SK-N-SH (cell line): ENCODE measurements at regions not wholly inside any gene's neighbourhood (a gene's known extent, or its start where the extent isn't known, plus 50 kb on each side); places are given as distances from the start of the nearest gene placed in this dataset.

ENCODE experiments used
- CTCF ChIA-PET: fragments of 300-600, 350-600 bp; formaldehyde crosslinking; extraction: SDS; loops from one replicate; lab custom pipeline; 2021; lab: Yijun Ruan, JAX
- POLR2A ChIA-PET: fragments of 350-600 bp; sonication (Branson Sonifier 250); formaldehyde crosslinking; extraction: SDS; loops from one replicate; lab custom pipeline; 2020; ENCODE audit warnings: antibody characterized with exemption, inconsistent platforms; lab: Yijun Ruan, JAX
- DNase-seq: peaks from one replicate; pipeline ENCODE4 v3.0.0; 2012
- H2AFZ ChIP-seq: fragments of 200-600 bp; sonication (generic); 2 replicates; pipeline ENCODE4 v1.8.1; 2016; ENCODE audit warnings: antibody characterized with exemption, mild to moderate bottlenecking, low read depth
- H3F3A ChIP-seq: fragments of 200-600 bp; sonication (generic); replicated peaks from 2 replicates; pipeline ENCODE3; 2016; ENCODE audit warnings: antibody characterized with exemption, mild to moderate bottlenecking; ENCODE audit not compliant: insufficient read depth
- H3K27ac ChIP-seq, 2 experiments: fragments of 200-500 bp in 1 of 2; fragments of 200-600 bp in 1 of 2; sonication (Bioruptor generic) in 1 of 2; sonication (generic), shearing (Covaris generic) in 1 of 2; 2 replicates each; pipeline versions ENCODE4 v1.5.1 to v1.6.1; 2014 to 2016; ENCODE audit warnings: low read depth in 2 of 2, inconsistent platforms in 1 of 2, low read length in 1 of 2, mild to moderate bottlenecking in 1 of 2, mixed read lengths in 1 of 2
- H3K27me3 ChIP-seq: fragments of 200-600 bp; sonication (generic), shearing (Covaris generic); 2 replicates; pipeline ENCODE4 v1.6.1; 2016; ENCODE audit warnings: mixed run types; ENCODE audit not compliant: insufficient read depth
- H3K36me3 ChIP-seq, 2 experiments: fragments of 200-500 bp in 1 of 2; fragments of 200-600 bp in 1 of 2; sonication (Bioruptor generic) in 1 of 2; sonication (generic) in 1 of 2; replicated peaks in 1 of 2; 2 replicates each; pipeline versions ENCODE3 to v1.5.1; 2014 to 2016; ENCODE audit warnings: low read length in 1 of 2, mild to moderate bottlenecking in 1 of 2; ENCODE audit not compliant: insufficient read depth in 2 of 2, control insufficient read depth in 1 of 2
- H3K4me1 ChIP-seq, 2 experiments: fragments of 200-500 bp in 1 of 2; fragments of 200-600 bp in 1 of 2; sonication (Bioruptor generic) in 1 of 2; sonication (generic), shearing (Covaris generic) in 1 of 2; 2 replicates each; pipeline versions ENCODE4 v1.5.1 to v1.6.1; 2014 to 2016; ENCODE audit warnings: low read depth in 1 of 2, low read length in 1 of 2, mixed run types in 1 of 2; ENCODE audit not compliant: insufficient read depth in 2 of 2, control insufficient read depth in 1 of 2
- H3K4me2 ChIP-seq: fragments of 200-600 bp; sonication (generic), shearing (Covaris generic); 2 replicates; pipeline ENCODE4 v1.6.1; 2017; ENCODE audit warnings: mixed run types
- H3K4me3 ChIP-seq, 2 experiments: fragments of 200-500 bp in 1 of 2; fragments of 200-600 bp in 1 of 2; sonication (Bioruptor generic) in 1 of 2; sonication (generic), shearing (Covaris generic) in 1 of 2; 2 replicates each; pipeline versions ENCODE4 v1.5.1 to v1.8.1; 2014 to 2016; ENCODE audit warnings: low read depth in 2 of 2, inconsistent platforms in 1 of 2, low read length in 1 of 2, mild to moderate bottlenecking in 1 of 2, mixed read lengths in 1 of 2, moderate library complexity in 1 of 2
- H3K79me2 ChIP-seq: fragments of 200-600 bp; sonication (generic); 2 replicates; pipeline ENCODE4 v1.8.1; 2017; ENCODE audit warnings: mild to moderate bottlenecking; ENCODE audit not compliant: insufficient read depth
- H3K9ac ChIP-seq: fragments of 200-600 bp; sonication (generic); 2 replicates; pipeline ENCODE4 v1.6.1; 2017; ENCODE audit warnings: mixed run types
- H3K9me2 ChIP-seq: fragments of 200-600 bp; sonication (generic); 2 replicates; pipeline ENCODE4 v1.6.1; 2017; ENCODE audit warnings: mixed run types
- H3K9me3 ChIP-seq: fragments of 200-600 bp; sonication (generic); 2 replicates; pipeline ENCODE4 v1.6.1; 2017; ENCODE audit warnings: mixed run types, mild to moderate bottlenecking, moderate library complexity
- H4K20me1 ChIP-seq: fragments of 200-600 bp; sonication (generic); 2 replicates; pipeline ENCODE4 v1.6.1; 2017; ENCODE audit warnings: mild to moderate bottlenecking, mixed run types; ENCODE audit not compliant: insufficient read depth
- ELF1 ChIP-seq: IDR thresholded peaks from 2 replicates; pipeline ENCODE4 v1.4.0; 2012
- FOSL2 ChIP-seq: IDR thresholded peaks from 2 replicates; pipeline ENCODE4 v1.4.0; 2012; ENCODE audit warnings: low read depth, mild to moderate bottlenecking, moderate library complexity, borderline replicate concordance
- FOXJ3 ChIP-seq: sonication (generic); formaldehyde crosslinking; IDR thresholded peaks from 2 replicates; pipeline ENCODE4 v1.5.1; 2020; ENCODE audit warnings: mild to moderate bottlenecking, missing genetic modification reagents
- GABPA ChIP-seq: IDR thresholded peaks from 2 replicates; pipeline ENCODE4 v1.4.0; 2012; ENCODE audit warnings: low read depth, mild to moderate bottlenecking
- GATA2 ChIP-seq: sonication (generic); formaldehyde crosslinking; IDR thresholded peaks from 2 replicates; pipeline ENCODE4 v1.5.0; 2020; ENCODE audit warnings: mild to moderate bottlenecking, missing genetic modification reagents
- IRF3 ChIP-seq: fragments of 150-350 bp; IDR thresholded peaks from 2 replicates; pipeline ENCODE4 v1.6.1; 2016; ENCODE audit warnings: mild to moderate bottlenecking, low read depth, low read length
- POLR2AphosphoS5 ChIP-seq: IDR thresholded peaks from 2 replicates; pipeline ENCODE4 v1.6.1; 2012; ENCODE audit warnings: low read depth, low read length
- TAF1 ChIP-seq: IDR thresholded peaks from 2 replicates; pipeline ENCODE4 v1.6.1; 2012; ENCODE audit warnings: low read depth, mild to moderate bottlenecking, low read length, moderate library complexity, borderline replicate concordance
- TEAD4 ChIP-seq: IDR thresholded peaks from 2 replicates; pipeline ENCODE4 v1.4.0; 2012; ENCODE audit warnings: mild to moderate bottlenecking, borderline replicate concordance; ENCODE audit not compliant: insufficient read depth
- WGBS: methylation state at CpG from one replicate; pipeline ENCODE4 v1.1.6; 2017; ENCODE audit warnings: low lambda C conversion rate; 5-methylcytosine and 5-hydroxymethylcytosine counted together
- TF ChIP-seq, protein P1 (sequence below): IDR thresholded peaks from 2 replicates; pipeline ENCODE4 v1.6.1; 2012; ENCODE audit warnings: mild to moderate bottlenecking, low read depth, low read length, moderate library complexity

DNA sequence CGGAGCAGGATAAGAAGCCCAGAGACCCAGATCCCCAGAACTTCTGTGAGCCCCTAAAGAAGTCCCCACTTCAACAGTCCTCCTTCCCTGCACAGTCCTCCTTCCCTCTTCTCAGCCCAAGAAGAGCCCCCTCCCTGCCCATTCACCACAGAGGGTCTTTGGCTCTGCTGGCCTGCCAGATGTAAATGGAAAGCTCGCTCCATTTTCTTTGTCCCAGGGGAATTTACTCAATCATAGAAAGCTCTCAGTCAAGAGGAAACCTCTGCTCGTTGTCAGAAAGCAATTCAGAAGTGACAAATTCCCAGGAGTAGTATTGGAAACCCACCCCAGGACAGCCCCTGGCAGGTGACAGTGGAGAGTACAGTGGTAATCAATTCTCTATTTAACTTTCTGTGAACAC lies 105.5 kb upstream of the SMAD3 start:
- Histone ChIP-seq H4K20me1 (no peaks in the 10 kb centered on the region), H3K4me2 (no peak overlapping the region), H3F3A (no peaks in the 10 kb centered on the region), H3K9ac (no peak overlapping the region), H3K9me2 (no peaks in the 10 kb centered on the region), H2AFZ (no peak overlapping the region), H3K27me3 (no peaks in the 10 kb centered on the region)
- POLR2A ChIA-PET, result no interaction called here
- TF ChIP-seq, protein P1, sequence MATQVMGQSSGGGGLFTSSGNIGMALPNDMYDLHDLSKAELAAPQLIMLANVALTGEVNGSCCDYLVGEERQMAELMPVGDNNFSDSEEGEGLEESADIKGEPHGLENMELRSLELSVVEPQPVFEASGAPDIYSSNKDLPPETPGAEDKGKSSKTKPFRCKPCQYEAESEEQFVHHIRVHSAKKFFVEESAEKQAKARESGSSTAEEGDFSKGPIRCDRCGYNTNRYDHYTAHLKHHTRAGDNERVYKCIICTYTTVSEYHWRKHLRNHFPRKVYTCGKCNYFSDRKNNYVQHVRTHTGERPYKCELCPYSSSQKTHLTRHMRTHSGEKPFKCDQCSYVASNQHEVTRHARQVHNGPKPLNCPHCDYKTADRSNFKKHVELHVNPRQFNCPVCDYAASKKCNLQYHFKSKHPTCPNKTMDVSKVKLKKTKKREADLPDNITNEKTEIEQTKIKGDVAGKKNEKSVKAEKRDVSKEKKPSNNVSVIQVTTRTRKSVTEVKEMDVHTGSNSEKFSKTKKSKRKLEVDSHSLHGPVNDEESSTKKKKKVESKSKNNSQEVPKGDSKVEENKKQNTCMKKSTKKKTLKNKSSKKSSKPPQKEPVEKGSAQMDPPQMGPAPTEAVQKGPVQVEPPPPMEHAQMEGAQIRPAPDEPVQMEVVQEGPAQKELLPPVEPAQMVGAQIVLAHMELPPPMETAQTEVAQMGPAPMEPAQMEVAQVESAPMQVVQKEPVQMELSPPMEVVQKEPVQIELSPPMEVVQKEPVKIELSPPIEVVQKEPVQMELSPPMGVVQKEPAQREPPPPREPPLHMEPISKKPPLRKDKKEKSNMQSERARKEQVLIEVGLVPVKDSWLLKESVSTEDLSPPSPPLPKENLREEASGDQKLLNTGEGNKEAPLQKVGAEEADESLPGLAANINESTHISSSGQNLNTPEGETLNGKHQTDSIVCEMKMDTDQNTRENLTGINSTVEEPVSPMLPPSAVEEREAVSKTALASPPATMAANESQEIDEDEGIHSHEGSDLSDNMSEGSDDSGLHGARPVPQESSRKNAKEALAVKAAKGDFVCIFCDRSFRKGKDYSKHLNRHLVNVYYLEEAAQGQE, result no peak
- TF ChIP-seq GATA2, result no peak
- TF ChIP-seq TAF1, result no peak
- no peak for TF ChIP-seq TEAD4
- no peak for TF ChIP-seq ELF1
- TF ChIP-seq GABPA, result no peak
- TF ChIP-seq, all 33 proteins: peak for 0
- Histone ChIP-seq H3K4me3 (no peak overlapping the region), H3K79me2 (no peaks in the 10 kb centered on the region), H3K9me3 (no peaks in the 10 kb centered on the region), H3K36me3 (no peaks in the 10 kb centered on the region), H3K4me1 (no peaks in the 10 kb centered on the region), H3K27ac (no peak overlapping the region)
- 86% methylated on average over 3 of the region's 3 CpGs for WGBS
- DNase-seq, result no peak
- CTCF ChIA-PET, result interaction anchor here (0.7 kb wide), 1 partner anchor 13 kb away, joined by 3 read pairs; no protein-coding TSS in a partner anchor

DNA sequence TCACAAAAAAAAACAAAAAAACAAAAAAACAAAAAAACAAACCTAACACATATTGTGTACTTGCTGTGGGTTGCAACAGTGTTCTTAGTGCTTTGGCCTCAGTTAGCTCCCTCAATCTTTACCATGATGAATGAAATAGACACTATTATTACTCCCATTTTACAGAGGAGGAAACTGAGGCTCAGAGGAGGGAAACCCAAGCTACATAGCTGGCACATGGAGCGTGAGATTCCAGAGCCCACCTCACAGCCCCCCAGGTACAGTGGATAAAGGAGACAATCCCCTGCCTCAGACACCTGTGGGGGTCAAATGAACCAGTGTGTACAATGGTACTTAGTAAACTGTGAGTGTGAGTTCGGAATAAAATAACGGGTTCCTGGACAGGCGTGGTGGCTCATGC lies 104.9 kb upstream of the SMAD3 start:
- H4K20me1 ChIP-seq, result no peaks in the 10 kb centered on the region
- no peak for DNase-seq
- no peaks in the 10 kb centered on the region for H3K27me3 ChIP-seq
- ChIA-PET POLR2A (no interaction called here), CTCF (no interaction called here)
- no peak overlapping the region for H3K9ac ChIP-seq
- no peaks in the 10 kb centered on the region for H3K9me2 ChIP-seq
- no peak overlapping the region for H3K4me3 ChIP-seq
- no peak overlapping the region for H3K4me2 ChIP-seq
- H2AFZ ChIP-seq, result no peak overlapping the region
- 88% methylated on average over 4 of the region's 4 CpGs for WGBS
- TF ChIP-seq FOXJ3, result no peak
- TF ChIP-seq POLR2AphosphoS5, result no peak
- TF ChIP-seq ELF1, result no peak
- TF ChIP-seq IRF3, result no peak
- TF ChIP-seq FOSL2, result no peak
- H3F3A ChIP-seq, result no peaks in the 10 kb centered on the region
- no peaks in the 10 kb centered on the region for H3K9me3 ChIP-seq
- no peaks in the 10 kb centered on the region for H3K79me2 ChIP-seq
- no peak overlapping the region for H3K27ac ChIP-seq
- H3K36me3 ChIP-seq, result no peaks in the 10 kb centered on the region
- H3K4me1 ChIP-seq, result no peaks in the 10 kb centered on the region
